Activated naive CD8-positive, alpha-beta T cell (primary cell): ENCODE measurements at regions not wholly inside any gene's neighbourhood (a gene's known extent, or its start where the extent isn't known, plus 50 kb on each side); places are given as distances from the start of the nearest gene placed in this dataset.
A peak's percentile ranks its signal among the peaks of the same experiment; 100 is the strongest.
"Not testable (repeated sequence)": the region's sequence is repeated elsewhere in the genome, so short reads cannot be mapped to it uniquely, and the experiment has no call there.

Experiments used
- H3K27ac Mint-ChIP-seq: one replicate; pipeline ENCODE4 v1.8.0; 2021; ENCODE audit warnings: mixed read lengths
- H3K27me3 Mint-ChIP-seq: one replicate; pipeline ENCODE4 v1.8.0; 2021; ENCODE audit warnings: mixed read lengths
- H3K36me3 Mint-ChIP-seq: one replicate; pipeline ENCODE4 v1.8.0; 2021; ENCODE audit warnings: mixed read lengths
- H3K4me1 Mint-ChIP-seq: one replicate; pipeline ENCODE4 v1.8.0; 2021; ENCODE audit warnings: low read depth, mixed read lengths
- H3K4me3 Mint-ChIP-seq: one replicate; pipeline ENCODE4 v1.8.0; 2021; ENCODE audit warnings: mild to moderate bottlenecking, mixed read lengths
- H3K9me3 Mint-ChIP-seq: one replicate; pipeline ENCODE4 v1.8.0; 2021; ENCODE audit warnings: low read depth, mixed read lengths

DNA sequence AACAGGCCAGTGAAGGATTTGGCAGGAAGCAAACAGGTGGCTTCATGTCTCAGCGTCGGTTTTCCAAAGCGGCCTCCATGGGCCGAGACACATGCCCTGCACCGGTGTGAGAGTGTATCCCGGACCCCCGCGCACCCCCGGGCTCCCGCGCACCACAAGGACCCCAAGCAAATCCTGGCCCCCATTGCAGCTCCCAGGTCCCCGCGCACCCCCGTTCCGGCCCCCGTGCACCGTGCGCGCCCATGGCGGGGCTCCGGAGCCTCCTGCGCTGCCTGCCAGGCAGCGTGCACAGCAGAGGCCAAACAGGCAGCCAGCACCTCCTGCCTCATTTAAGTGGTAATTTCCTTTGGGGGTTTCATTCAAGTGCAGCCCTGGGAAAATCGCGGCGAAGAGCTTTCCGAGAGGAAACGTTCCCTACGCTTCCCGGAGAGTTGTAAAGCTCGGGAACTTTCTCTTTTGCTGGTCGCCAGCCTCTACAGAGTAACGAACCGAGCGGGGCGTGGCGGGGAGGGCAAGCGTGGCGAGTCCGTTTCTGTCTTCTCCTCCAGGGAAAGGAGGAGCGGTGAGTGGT, 145.5 kb upstream of the SLC24A2 start:
- H3K36me3 Mint-ChIP-seq: no peaks in the 10 kb centered on the region
- peaks cover 5% of the 10 kb centered on the region for H3K4me1 Mint-ChIP-seq
- H3K9me3 Mint-ChIP-seq: no peaks in the 10 kb centered on the region
- H3K27me3 Mint-ChIP-seq: peaks cover 11% of the 10 kb centered on the region
- H3K4me3 Mint-ChIP-seq: peak overlapping the region; percentile 75
- H3K27ac Mint-ChIP-seq: no peak overlapping the region

DNA sequence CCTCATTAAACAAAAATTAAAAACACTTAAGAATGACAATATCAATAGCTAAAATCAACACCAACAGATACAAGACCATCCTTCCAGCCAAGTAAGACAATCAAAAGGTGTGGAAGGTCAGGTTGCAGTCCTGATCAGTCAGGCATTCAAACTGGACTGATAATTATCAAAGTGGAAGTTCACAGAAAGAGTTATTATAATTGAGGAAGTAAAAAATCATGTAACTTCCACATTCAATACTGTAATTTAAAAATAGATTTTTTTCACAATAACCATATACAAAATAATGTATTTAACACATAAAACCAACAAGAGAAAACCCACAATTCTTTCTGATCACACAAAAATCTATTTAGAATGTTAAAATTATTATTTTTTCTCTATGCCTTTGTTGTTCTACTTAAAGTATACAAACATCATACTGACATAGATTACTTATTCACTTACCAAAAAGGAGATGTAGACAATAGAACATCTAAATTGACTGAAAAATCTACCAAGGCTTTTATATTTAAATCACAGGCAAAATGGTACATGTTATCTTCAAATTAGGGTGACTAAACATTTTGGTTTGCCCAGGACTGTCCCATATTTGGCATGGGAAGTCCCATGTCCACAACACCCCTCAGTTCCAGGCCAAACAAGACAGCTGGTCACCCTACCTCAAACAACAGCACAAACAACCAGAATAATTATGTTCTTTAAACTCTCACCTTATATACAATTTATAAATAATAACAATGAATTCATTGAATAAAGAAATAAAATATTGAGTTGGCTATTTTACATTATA, 142.5 kb upstream of the SLC24A2 start:
- no peaks in the 10 kb centered on the region for H3K9me3 Mint-ChIP-seq
- no peak overlapping the region for H3K27ac Mint-ChIP-seq
- peaks cover 11% of the 10 kb centered on the region for H3K27me3 Mint-ChIP-seq
- H3K36me3 Mint-ChIP-seq: no peaks in the 10 kb centered on the region
- no peak overlapping the region for H3K4me3 Mint-ChIP-seq
- H3K4me1 Mint-ChIP-seq: peaks cover 21% of the 10 kb centered on the region

GRCh38 chr9:19927560-19927959, 138.7 kb upstream of the SLC24A2 start:
- Mint-ChIP-seq H3K27me3 (peaks cover 5% of the 10 kb centered on the region), H3K4me1 (peaks cover 24% of the 10 kb centered on the region), H3K36me3 (peaks cover 2% of the 10 kb centered on the region), H3K27ac (no peak overlapping the region), H3K4me3 (no peak overlapping the region), H3K9me3 (no peaks in the 10 kb centered on the region)

DNA sequence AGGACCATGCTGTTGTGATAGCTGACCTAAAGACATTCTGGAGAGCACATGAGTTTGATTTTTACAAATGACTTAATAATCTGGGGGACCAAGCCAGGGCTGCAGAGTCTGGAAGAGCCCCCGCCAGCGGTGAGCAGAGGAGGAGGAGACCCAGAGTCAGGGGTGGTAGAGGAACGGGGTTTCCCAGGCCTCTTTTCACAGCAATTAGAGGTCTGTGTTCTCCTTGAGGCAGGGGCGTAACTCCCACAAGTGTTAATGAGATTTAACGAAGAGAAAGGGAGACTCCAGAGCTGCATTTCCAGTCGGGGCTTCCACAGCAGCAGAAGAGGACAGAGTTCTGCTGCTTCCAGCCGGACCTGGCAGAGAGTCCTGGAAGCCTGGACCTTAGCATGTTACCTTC, 137.9 kb upstream of the SLC24A2 start:
- Mint-ChIP-seq H3K4me1 (peaks cover 24% of the 10 kb centered on the region), H3K27me3 (peaks cover 6% of the 10 kb centered on the region), H3K9me3 (no peaks in the 10 kb centered on the region), H3K36me3 (peaks cover 2% of the 10 kb centered on the region), H3K27ac (no peak overlapping the region), H3K4me3 (peak overlapping the region; percentile 72)

- no peaks in the 10 kb centered on the region for H3K9me3 Mint-ChIP-seq
- H3K27me3 Mint-ChIP-seq: peaks cover 6% of the 10 kb centered on the region
- H3K4me1 Mint-ChIP-seq: peaks cover 24% of the 10 kb centered on the region
- no peak overlapping the region for H3K27ac Mint-ChIP-seq
- H3K4me3 Mint-ChIP-seq: peak overlapping the region; percentile 72
- H3K36me3 Mint-ChIP-seq: peaks cover 2% of the 10 kb centered on the region
Observed at GRCh38 chr9:19925674-19926503, 137.1 kb upstream of the SLC24A2 start.

DNA sequence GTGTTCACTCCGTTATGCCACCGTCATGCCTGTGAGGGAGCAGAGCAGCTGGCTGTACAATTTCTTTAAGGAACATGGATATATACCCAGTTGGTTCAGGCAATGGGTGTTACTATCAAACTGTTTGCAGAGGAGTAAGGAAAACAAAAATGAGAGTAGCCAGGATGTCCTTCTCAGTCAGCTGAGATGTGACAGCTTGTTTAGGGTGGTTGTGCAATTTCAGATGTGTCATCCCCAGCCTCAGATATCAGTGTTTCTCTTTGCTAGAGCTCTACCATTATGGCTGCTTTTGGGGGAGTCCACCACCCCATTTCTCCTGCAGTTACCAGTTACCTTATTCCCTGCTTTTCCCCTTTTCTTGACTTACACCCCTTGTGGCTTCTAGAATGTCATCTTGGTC, 135.2 kb upstream of the SLC24A2 start:
- Mint-ChIP-seq H3K4me3 (no peak overlapping the region), H3K27ac (no peak overlapping the region), H3K27me3 (peaks cover 13% of the 10 kb centered on the region), H3K9me3 (no peaks in the 10 kb centered on the region), H3K36me3 (peaks cover 2% of the 10 kb centered on the region), H3K4me1 (peaks cover 23% of the 10 kb centered on the region)

- Mint-ChIP-seq H3K4me3 (no peak overlapping the region), H3K27ac (no peak overlapping the region), H3K27me3 (peaks cover 23% of the 10 kb centered on the region), H3K36me3 (peaks cover 2% of the 10 kb centered on the region), H3K4me1 (peaks cover 19% of the 10 kb centered on the region), H3K9me3 (no peaks in the 10 kb centered on the region)
Observed at GRCh38 chr9:19922476-19923118, 133.8 kb upstream of the SLC24A2 start.

GRCh38 chr9:19920401-19920800, 131.6 kb upstream of the SLC24A2 start:
- peaks cover 2% of the 10 kb centered on the region for H3K4me1 Mint-ChIP-seq
- H3K36me3 Mint-ChIP-seq: peaks cover 2% of the 10 kb centered on the region
- peaks cover 23% of the 10 kb centered on the region for H3K27me3 Mint-ChIP-seq
- no peak overlapping the region for H3K4me3 Mint-ChIP-seq
- no peak overlapping the region for H3K27ac Mint-ChIP-seq
- H3K9me3 Mint-ChIP-seq: no peaks in the 10 kb centered on the region

GRCh38 chr9:19918630-19919029, 129.8 kb upstream of the SLC24A2 start:
- no peak overlapping the region for H3K4me3 Mint-ChIP-seq
- H3K9me3 Mint-ChIP-seq: no peaks in the 10 kb centered on the region
- H3K27ac Mint-ChIP-seq: no peak overlapping the region
- H3K36me3 Mint-ChIP-seq: no peaks in the 10 kb centered on the region
- H3K27me3 Mint-ChIP-seq: peaks cover 17% of the 10 kb centered on the region
- H3K4me1 Mint-ChIP-seq: no peaks in the 10 kb centered on the region

- Mint-ChIP-seq H3K4me1 (no peaks in the 10 kb centered on the region), H3K9me3 (no peaks in the 10 kb centered on the region), H3K27me3 (peaks cover 10% of the 10 kb centered on the region), H3K4me3 (no peak overlapping the region), H3K36me3 (no peaks in the 10 kb centered on the region), H3K27ac (no peak overlapping the region)
Observed at GRCh38 chr9:19914044-19914443, 125.2 kb upstream of the SLC24A2 start.

DNA sequence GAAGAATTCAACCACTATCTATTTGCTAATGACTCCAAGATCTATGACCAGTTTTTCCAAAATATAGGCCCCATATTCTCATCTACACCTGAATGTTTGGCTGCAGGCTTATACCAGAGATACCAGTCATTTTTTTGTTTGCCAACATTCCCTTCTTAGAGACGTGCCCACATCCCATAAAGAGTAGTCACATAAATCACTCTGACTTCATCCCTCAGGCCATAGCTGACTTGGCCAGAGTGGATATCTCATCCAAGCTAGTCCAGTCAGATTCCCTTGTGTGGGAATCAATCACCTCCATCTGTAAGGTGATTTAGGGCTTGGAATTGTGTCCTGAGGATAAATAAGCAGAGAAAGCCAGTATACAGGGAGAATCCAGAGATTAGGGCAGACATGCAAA, 124.3 kb upstream of the SLC24A2 start:
- Mint-ChIP-seq H3K4me3 (no peak overlapping the region), H3K27ac (no peak overlapping the region), H3K27me3 (peaks cover 2% of the 10 kb centered on the region), H3K9me3 (no peaks in the 10 kb centered on the region), H3K4me1 (no peaks in the 10 kb centered on the region), H3K36me3 (no peaks in the 10 kb centered on the region)

- H3K9me3 Mint-ChIP-seq: no peaks in the 10 kb centered on the region
- no peak overlapping the region for H3K27ac Mint-ChIP-seq
- H3K36me3 Mint-ChIP-seq: no peaks in the 10 kb centered on the region
- peaks cover 2% of the 10 kb centered on the region for H3K4me1 Mint-ChIP-seq
- H3K4me3 Mint-ChIP-seq: no peak overlapping the region
- H3K27me3 Mint-ChIP-seq: peaks cover 1% of the 10 kb centered on the region
Observed at GRCh38 chr9:19903076-19903475, 114.2 kb upstream of the SLC24A2 start.

DNA sequence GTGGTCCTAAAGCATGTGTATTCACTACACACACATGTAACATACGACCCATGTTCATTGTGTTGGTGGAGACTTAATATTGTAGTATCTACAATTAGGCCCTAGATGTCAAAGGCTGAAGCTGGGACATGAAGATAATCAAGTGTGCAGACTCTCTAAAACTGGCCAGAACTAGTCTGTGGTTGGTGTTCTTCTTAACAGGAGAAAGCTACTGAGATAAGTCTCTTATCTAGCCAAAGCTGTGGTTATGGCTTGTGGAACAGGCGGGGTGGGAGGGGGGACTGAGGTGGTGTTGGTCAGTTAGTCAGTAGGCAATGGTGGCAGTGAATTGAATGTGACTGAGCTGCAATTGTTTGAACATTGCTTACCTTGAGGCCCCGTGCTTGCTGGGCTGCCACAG, 112.7 kb upstream of the SLC24A2 start:
- no peak overlapping the region for H3K27ac Mint-ChIP-seq
- peaks cover 1% of the 10 kb centered on the region for H3K27me3 Mint-ChIP-seq
- no peaks in the 10 kb centered on the region for H3K9me3 Mint-ChIP-seq
- no peaks in the 10 kb centered on the region for H3K36me3 Mint-ChIP-seq
- no peak overlapping the region for H3K4me3 Mint-ChIP-seq
- peaks cover 2% of the 10 kb centered on the region for H3K4me1 Mint-ChIP-seq

DNA sequence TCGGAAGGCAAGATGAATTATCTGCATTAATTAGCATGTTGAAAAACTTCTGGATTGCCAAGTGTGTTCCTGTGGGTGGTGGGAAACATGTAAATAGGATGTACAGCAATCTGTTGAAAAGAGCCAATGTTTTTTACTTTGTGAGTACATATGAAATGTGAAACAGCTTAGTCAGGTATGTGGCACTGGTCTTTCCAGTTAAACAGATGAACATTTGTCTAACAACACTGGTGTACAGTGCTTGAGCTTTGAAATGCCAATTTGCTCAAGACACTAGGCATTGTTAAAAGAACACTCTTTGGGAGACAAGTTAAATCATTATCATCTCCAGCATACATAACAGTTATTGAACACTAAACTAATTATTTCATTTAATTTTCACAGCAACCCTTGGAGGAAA, 107.3 kb upstream of the SLC24A2 start:
- no peaks in the 10 kb centered on the region for H3K4me1 Mint-ChIP-seq
- H3K27me3 Mint-ChIP-seq: no peaks in the 10 kb centered on the region
- no peaks in the 10 kb centered on the region for H3K36me3 Mint-ChIP-seq
- no peak overlapping the region for H3K4me3 Mint-ChIP-seq
- no peaks in the 10 kb centered on the region for H3K9me3 Mint-ChIP-seq
- H3K27ac Mint-ChIP-seq: no peak overlapping the region

DNA sequence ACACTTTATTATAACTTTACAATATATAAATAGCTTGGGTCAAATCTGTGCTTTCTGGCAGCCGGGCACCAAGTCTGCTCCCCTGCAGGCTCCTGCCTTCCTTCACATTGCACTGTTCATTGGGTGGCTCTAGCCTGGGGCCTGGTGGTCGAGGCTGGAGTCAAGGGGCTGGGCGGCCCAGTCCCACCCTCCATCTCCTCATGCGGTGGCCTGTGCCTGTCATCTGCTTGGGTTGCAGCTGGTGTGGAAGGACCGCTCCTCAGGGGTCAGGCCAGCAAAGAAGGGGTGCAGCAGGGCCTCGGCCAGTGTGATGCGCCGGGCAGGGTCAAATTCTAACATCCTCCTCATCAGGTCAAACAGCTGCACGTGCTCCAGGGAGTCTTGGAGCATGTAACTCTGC, 106.7 kb upstream of the SLC24A2 start:
- H3K27ac Mint-ChIP-seq, H3K4me3 Mint-ChIP-seq, H3K36me3 Mint-ChIP-seq, H3K27me3 Mint-ChIP-seq, H3K9me3 Mint-ChIP-seq, H3K4me1 Mint-ChIP-seq: not testable (repeated sequence)
